Progenitor cell of endocrine pancreas (in vitro differentiated cells): ENCODE measurements at regions not wholly inside any gene's neighbourhood (a gene's known extent, or its start where the extent isn't known, plus 50 kb on each side); places are given as distances from the start of the nearest gene placed in this dataset.

Source experiments
- DNase-seq: peaks from one replicate; pipeline ENCODE4 v3.0.0; 2021; ENCODE audit warnings: low spot score; ENCODE audit not compliant: unreplicated experiment
- H3K27ac Mint-ChIP-seq: 2 replicates; pipeline ENCODE4 v1.8.0; 2021; ENCODE audit warnings: mild to moderate bottlenecking, moderate library complexity, mixed read lengths
- H3K27me3 Mint-ChIP-seq: 2 replicates; pipeline ENCODE4 v1.8.0; 2021; ENCODE audit warnings: mixed read lengths
- H3K36me3 Mint-ChIP-seq: 2 replicates; pipeline ENCODE4 v1.8.0; 2022; ENCODE audit warnings: mixed read lengths; ENCODE audit not compliant: insufficient read depth
- H3K4me1 Mint-ChIP-seq: 2 replicates; pipeline ENCODE4 v1.8.0; 2021; ENCODE audit warnings: low read depth, mixed read lengths
- H3K4me3 Mint-ChIP-seq: 2 replicates; pipeline ENCODE4 v1.8.0; 2021; ENCODE audit warnings: low read depth, mild to moderate bottlenecking, moderate library complexity, mixed read lengths
- H3K9me3 Mint-ChIP-seq: 2 replicates; pipeline ENCODE4 v1.8.0; 2021; ENCODE audit warnings: low read depth, mixed read lengths
- TF ChIP-seq, protein P1 (sequence below): fragments of 200-600 bp; sonication (generic); IDR thresholded peaks from one replicate; pipeline ENCODE4 v1.5.0; 2021; ENCODE audit warnings: antibody characterized with exemption, mild to moderate bottlenecking; ENCODE audit not compliant: unreplicated experiment

DNA sequence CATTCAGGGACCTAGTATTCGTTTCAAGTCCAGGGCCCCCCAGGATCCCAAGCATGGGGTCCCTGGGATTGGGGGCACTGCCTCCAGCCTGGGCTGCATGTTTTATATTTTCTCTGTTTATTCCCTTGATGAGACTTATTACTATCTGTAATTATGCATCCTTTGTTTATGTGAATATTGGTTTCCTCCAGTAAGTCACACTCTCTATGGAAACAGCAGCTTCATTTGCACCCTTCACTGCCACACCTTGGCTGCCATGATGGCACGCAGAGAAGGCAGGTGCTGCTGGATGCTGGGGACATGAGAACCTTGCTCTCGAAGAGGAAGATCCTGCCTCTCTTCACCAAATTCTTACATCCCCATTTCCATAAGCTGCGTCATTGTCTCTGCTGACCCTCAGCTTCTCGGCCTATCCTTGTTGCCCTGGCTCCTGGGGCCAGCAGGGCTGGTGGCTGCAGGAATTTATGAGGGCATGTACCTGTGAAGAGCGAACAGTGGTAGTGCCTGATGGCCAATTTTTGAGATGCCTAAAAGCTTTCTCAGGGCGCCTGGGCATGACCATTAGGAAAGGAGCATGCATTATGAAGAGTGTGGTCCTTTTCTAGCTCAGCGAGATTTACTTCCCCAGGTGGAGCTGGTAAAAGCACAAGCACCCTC, 479.3 kb upstream of the KLF6 start:
- Mint-ChIP-seq H3K9me3 (no peaks in the 10 kb centered on the region), H3K27ac (no peak overlapping the region), H3K27me3 (no peaks in the 10 kb centered on the region), H3K4me3 (no peak overlapping the region), H3K4me1 (no peaks in the 10 kb centered on the region), H3K36me3 (no peaks in the 10 kb centered on the region)
- TF ChIP-seq, protein P1, sequence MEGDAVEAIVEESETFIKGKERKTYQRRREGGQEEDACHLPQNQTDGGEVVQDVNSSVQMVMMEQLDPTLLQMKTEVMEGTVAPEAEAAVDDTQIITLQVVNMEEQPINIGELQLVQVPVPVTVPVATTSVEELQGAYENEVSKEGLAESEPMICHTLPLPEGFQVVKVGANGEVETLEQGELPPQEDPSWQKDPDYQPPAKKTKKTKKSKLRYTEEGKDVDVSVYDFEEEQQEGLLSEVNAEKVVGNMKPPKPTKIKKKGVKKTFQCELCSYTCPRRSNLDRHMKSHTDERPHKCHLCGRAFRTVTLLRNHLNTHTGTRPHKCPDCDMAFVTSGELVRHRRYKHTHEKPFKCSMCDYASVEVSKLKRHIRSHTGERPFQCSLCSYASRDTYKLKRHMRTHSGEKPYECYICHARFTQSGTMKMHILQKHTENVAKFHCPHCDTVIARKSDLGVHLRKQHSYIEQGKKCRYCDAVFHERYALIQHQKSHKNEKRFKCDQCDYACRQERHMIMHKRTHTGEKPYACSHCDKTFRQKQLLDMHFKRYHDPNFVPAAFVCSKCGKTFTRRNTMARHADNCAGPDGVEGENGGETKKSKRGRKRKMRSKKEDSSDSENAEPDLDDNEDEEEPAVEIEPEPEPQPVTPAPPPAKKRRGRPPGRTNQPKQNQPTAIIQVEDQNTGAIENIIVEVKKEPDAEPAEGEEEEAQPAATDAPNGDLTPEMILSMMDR: no peak
- DNase-seq: no peak

DNA sequence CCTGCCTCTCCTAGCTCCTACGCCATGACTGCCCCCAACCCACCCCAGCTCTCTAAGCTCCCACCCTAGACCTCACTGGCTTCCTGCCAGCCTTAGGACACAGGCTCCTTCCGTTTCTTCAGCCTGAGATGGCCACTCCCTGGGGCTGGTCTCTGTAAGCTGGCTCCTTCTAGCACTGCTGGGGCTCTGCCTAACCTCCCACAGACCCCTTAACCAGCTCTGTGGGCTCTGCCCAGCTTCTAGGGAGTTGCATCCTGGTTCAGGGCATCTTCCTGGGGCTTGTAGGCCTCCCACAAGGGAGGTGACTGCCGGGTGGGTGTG, 478.6 kb upstream of the KLF6 start:
- no peaks in the 10 kb centered on the region for H3K27me3 Mint-ChIP-seq
- no peaks in the 10 kb centered on the region for H3K9me3 Mint-ChIP-seq
- H3K4me1 Mint-ChIP-seq: no peaks in the 10 kb centered on the region
- no peaks in the 10 kb centered on the region for H3K36me3 Mint-ChIP-seq
- no peak overlapping the region for H3K4me3 Mint-ChIP-seq
- TF ChIP-seq, protein P1: no peak
- DNase-seq: no peak
- H3K27ac Mint-ChIP-seq: no peak overlapping the region

DNA sequence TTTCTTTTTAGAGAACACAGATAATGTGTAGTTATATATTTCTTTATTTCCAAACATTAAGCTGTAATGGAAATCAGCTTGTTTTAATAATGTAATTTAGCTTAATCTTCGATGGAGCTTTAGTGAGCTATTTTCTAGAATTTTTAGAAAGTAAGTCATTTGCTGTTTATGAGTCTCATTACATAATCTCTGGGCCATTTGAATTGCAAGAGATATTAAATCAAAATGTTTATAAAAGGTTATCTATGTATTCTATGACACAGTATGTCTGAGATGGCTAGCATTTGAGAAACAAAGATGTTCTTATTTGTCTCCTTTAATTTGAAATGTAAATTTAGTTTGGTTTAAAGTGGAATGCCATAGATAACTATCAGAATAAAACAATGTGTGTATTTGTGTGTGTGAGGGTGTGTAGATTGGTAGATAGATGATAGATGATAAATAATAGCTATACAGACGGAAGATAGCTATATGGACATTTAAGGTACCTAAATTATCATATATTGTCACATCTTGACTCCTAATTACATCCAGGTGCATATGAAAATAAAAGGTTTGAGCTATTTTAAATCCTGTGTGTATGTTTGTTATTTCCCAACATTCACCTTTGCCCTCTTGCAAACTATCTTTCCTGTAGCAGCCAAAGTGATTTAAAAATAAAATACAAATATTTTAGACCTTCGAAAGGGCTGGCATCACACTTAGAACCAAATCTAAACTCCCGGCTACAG, 478.0 kb upstream of the KLF6 start:
- TF ChIP-seq, protein P1: no peak
- Mint-ChIP-seq H3K4me3 (no peak overlapping the region), H3K36me3 (no peaks in the 10 kb centered on the region), H3K4me1 (no peaks in the 10 kb centered on the region), H3K27ac (no peak overlapping the region), H3K27me3 (no peaks in the 10 kb centered on the region), H3K9me3 (no peaks in the 10 kb centered on the region)
- no peak for DNase-seq

DNA sequence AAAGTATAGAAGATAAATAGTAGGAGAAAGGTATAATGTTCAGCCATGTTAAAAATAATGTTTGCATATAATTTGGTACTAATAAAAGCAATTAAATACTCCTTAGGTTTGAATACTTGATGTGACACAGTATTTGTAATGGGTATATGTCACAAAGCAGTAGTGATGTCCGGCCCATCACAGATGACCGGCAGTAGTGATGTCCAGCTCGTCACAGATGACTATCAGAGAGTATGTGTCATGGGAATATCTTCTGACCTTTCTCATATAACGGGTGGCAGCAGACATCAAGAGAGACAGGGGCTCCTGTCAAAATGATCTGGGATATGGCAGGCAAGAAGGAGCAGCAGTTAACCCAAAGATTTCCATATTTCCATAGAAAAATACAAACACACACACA, 477.4 kb upstream of the KLF6 start:
- TF ChIP-seq, protein P1: no peak
- H3K4me3 Mint-ChIP-seq: no peak overlapping the region
- H3K9me3 Mint-ChIP-seq: no peaks in the 10 kb centered on the region
- no peaks in the 10 kb centered on the region for H3K36me3 Mint-ChIP-seq
- H3K4me1 Mint-ChIP-seq: no peaks in the 10 kb centered on the region
- DNase-seq: no peak
- no peaks in the 10 kb centered on the region for H3K27me3 Mint-ChIP-seq
- H3K27ac Mint-ChIP-seq: no peak overlapping the region

DNA sequence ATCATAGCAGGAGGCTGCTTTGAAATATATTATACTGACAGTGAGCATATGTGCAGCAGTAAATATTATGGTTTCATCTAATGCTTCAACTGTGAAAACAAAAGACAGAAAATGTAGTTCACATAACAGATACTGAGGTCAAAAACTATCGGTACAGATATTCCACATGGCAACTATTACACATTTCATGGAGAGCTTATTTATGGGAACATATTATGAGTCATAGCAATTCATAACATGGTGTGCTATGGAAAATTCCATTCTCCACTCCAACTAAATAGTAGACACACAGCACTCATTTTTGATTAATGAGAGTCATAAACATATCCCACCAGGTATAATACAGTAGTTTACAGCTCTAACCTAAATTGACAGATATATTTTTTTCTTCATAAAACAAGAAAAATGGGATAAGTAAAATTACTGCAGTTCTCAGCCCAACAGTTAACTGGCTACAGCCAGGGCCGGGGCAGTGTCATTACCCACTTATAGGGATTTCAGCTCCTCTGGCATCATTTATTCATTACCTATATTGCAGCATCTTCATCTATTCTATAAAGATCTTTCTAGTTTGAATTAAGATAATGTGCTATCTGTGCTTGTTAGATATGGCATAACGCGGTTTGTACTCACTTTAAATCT, 475.6 kb upstream of the KLF6 start:
- TF ChIP-seq, protein P1: no peak
- no peaks in the 10 kb centered on the region for H3K4me1 Mint-ChIP-seq
- no peaks in the 10 kb centered on the region for H3K36me3 Mint-ChIP-seq
- no peak for DNase-seq
- H3K27me3 Mint-ChIP-seq: no peaks in the 10 kb centered on the region
- no peak overlapping the region for H3K27ac Mint-ChIP-seq
- no peaks in the 10 kb centered on the region for H3K9me3 Mint-ChIP-seq
- no peak overlapping the region for H3K4me3 Mint-ChIP-seq
